H9 (cell line): ENCODE measurements at regions not wholly inside any gene's neighbourhood (a gene's known extent, or its start where the extent isn't known, plus 50 kb on each side); places are given as distances from the start of the nearest gene placed in this dataset.

Experiments
- DNase-seq: peaks from one replicate; pipeline ENCODE4 v3.0.0-alpha.2; 2017
- H2AFZ ChIP-seq: one replicate; pipeline ENCODE4 v1.6.1; 2013; ENCODE audit warnings: mild to moderate bottlenecking, low read length, control low read depth, moderate library complexity
- H2AK5ac ChIP-seq: 2 replicates; pipeline ENCODE4 v1.6.1; 2013; ENCODE audit warnings: low read length, control low read depth, mixed read lengths; ENCODE audit not compliant: insufficient read length
- H2BK120ac ChIP-seq: one replicate; pipeline ENCODE4 v1.6.1; 2013; ENCODE audit warnings: low read depth, mild to moderate bottlenecking, low read length, control low read depth, inconsistent platforms; ENCODE audit not compliant: poor library complexity, severe bottlenecking
- H2BK12ac ChIP-seq: 2 replicates; pipeline ENCODE4 v1.6.1; 2013; ENCODE audit warnings: low read length, control low read depth, mixed read lengths, low read depth; ENCODE audit not compliant: insufficient read length
- H2BK15ac ChIP-seq: 2 replicates; pipeline ENCODE4 v1.6.1; 2013; ENCODE audit warnings: low read depth, low read length, control low read depth
- H2BK20ac ChIP-seq: one replicate; pipeline ENCODE4 v1.6.1; 2013; ENCODE audit warnings: low read depth, mild to moderate bottlenecking, low read length, control low read depth, inconsistent platforms; ENCODE audit not compliant: poor library complexity, severe bottlenecking
- H2BK5ac ChIP-seq: 2 replicates; pipeline ENCODE4 v1.6.1; 2013; ENCODE audit warnings: low read length, control low read depth, mixed read lengths; ENCODE audit not compliant: insufficient read length
- H3K14ac ChIP-seq: 2 replicates; pipeline ENCODE4 v1.6.1; 2013; ENCODE audit warnings: low read length, control low read depth; ENCODE audit not compliant: insufficient read depth
- H3K18ac ChIP-seq: 2 replicates; pipeline ENCODE4 v1.6.1; 2013; ENCODE audit warnings: low read depth, mild to moderate bottlenecking, mixed read lengths, low read length, control low read depth; ENCODE audit not compliant: insufficient read length
- H3K23ac ChIP-seq: 2 replicates; pipeline ENCODE4 v1.6.1; 2013; ENCODE audit warnings: low read length, control low read depth, mixed read lengths, low read depth; ENCODE audit not compliant: insufficient read length
- H3K23me2 ChIP-seq: 2 replicates; pipeline ENCODE4 v1.6.1; 2013; ENCODE audit warnings: low read depth, mild to moderate bottlenecking, mixed read lengths, low read length, control low read depth; ENCODE audit not compliant: insufficient read length, poor library complexity, severe bottlenecking
- H3K27ac ChIP-seq: 2 replicates; pipeline ENCODE4 v1.5.1; 2013; ENCODE audit warnings: low read length, control low read depth, mixed read lengths, low read depth; ENCODE audit not compliant: insufficient read length
- H3K27me3 ChIP-seq: 2 replicates; pipeline ENCODE4 v1.6.1; 2013; ENCODE audit warnings: low read length, control low read depth, inconsistent platforms; ENCODE audit not compliant: insufficient read depth
- H3K4ac ChIP-seq: 2 replicates; pipeline ENCODE4 v1.6.1; 2013; ENCODE audit warnings: low read depth, mild to moderate bottlenecking, control low read depth, inconsistent platforms, low read length, moderate library complexity
- H3K4me1 ChIP-seq: 2 replicates; pipeline ENCODE4 v1.6.1; 2013; ENCODE audit warnings: low read length, control low read depth, inconsistent platforms; ENCODE audit not compliant: insufficient read depth
- H3K4me2 ChIP-seq: 2 replicates; pipeline ENCODE4 v1.6.1; 2013; ENCODE audit warnings: low read length, control low read depth, mixed read lengths; ENCODE audit not compliant: insufficient read length, insufficient read depth
- H3K56ac ChIP-seq: 2 replicates; pipeline ENCODE4 v1.6.1; 2013; ENCODE audit warnings: low read depth, mild to moderate bottlenecking, mixed read lengths, low read length, control low read depth; ENCODE audit not compliant: insufficient read length
- H3K79me1 ChIP-seq: 2 replicates; pipeline ENCODE4 v1.6.1; 2013; ENCODE audit warnings: low read depth, mild to moderate bottlenecking, moderate library complexity, low read length, control low read depth, inconsistent platforms; ENCODE audit not compliant: insufficient read depth, poor library complexity, severe bottlenecking
- H3K79me2 ChIP-seq: 2 replicates; pipeline ENCODE4 v1.6.1; 2013; ENCODE audit warnings: low read length, control low read depth, inconsistent platforms; ENCODE audit not compliant: insufficient read depth
- H3K9ac ChIP-seq: 2 replicates; pipeline ENCODE4 v1.6.1; 2013; ENCODE audit warnings: low read length, control low read depth, mixed read lengths; ENCODE audit not compliant: insufficient read length; ENCODE audit errors: extremely low read depth
- H3K9me3 ChIP-seq: one replicate; pipeline ENCODE4 v1.6.1; 2013; ENCODE audit warnings: low read depth, low read length, inconsistent platforms; ENCODE audit not compliant: control insufficient read depth
- H3T11ph ChIP-seq: one replicate; pipeline ENCODE4 v1.6.1; 2013; ENCODE audit warnings: mild to moderate bottlenecking, low read length, control low read depth, inconsistent platforms
- H4K20me1 ChIP-seq: one replicate; pipeline ENCODE4 v1.6.1; 2013; ENCODE audit not compliant: control insufficient read depth, insufficient read length, insufficient read depth
- H4K5ac ChIP-seq: 2 replicates; pipeline ENCODE4 v1.6.1; 2013; ENCODE audit warnings: low read depth, mild to moderate bottlenecking, mixed read lengths, low read length, control low read depth; ENCODE audit not compliant: insufficient read length
- H4K8ac ChIP-seq: replicated peaks from 2 replicates; pipeline ENCODE4 v1.6.1; 2013; ENCODE audit warnings: low read length, control low read depth, mixed read lengths, low read depth; ENCODE audit not compliant: insufficient read length
- H4K91ac ChIP-seq: 2 replicates; pipeline ENCODE4 v1.6.1; 2013; ENCODE audit warnings: low read depth, mild to moderate bottlenecking, moderate library complexity, mixed read lengths, low read length, control low read depth; ENCODE audit not compliant: insufficient read length
- H3K27ac Mint-ChIP-seq, 3 experiments: 2 replicates in 2 of 3; 3 replicates in 1 of 3; pipeline ENCODE4 v1.8.0; 2020 to 2021; ENCODE audit warnings: mixed read lengths in 3 of 3, mild to moderate bottlenecking in 1 of 3, moderate library complexity in 1 of 3
- H3K27me3 Mint-ChIP-seq: 2 replicates; pipeline ENCODE4 v1.8.0; 2021; ENCODE audit warnings: low read depth, mild to moderate bottlenecking, moderate library complexity, mixed read lengths
- H3K36me3 Mint-ChIP-seq, 3 experiments: 2 replicates in 2 of 3; 3 replicates in 1 of 3; pipeline ENCODE4 v1.8.0; 2020 to 2021; ENCODE audit warnings: low read depth in 3 of 3, mixed read lengths in 3 of 3; ENCODE audit not compliant: insufficient read depth in 1 of 3
- H3K4me1 Mint-ChIP-seq, 2 experiments: 2 replicates each; pipeline ENCODE4 v1.8.0; 2020; ENCODE audit warnings: mixed read lengths in 2 of 2
- H3K4me3 Mint-ChIP-seq, 2 experiments: 2 replicates in 1 of 2; 3 replicates in 1 of 2; pipeline ENCODE4 v1.8.0; 2020 to 2021; ENCODE audit warnings: mild to moderate bottlenecking in 2 of 2, mixed read lengths in 2 of 2, moderate library complexity in 1 of 2
- H3K9me3 Mint-ChIP-seq, 2 experiments: 2 replicates in 1 of 2; 3 replicates in 1 of 2; pipeline ENCODE4 v1.8.0; 2020; ENCODE audit warnings: mild to moderate bottlenecking in 2 of 2, mixed read lengths in 2 of 2, moderate library complexity in 1 of 2
- CTCF ChIP-seq: fragments of 200-600 bp; sonication (generic); conservative IDR thresholded peaks from 3 replicates; pipeline ENCODE4 v1.8.0; 2021; ENCODE audit warnings: antibody characterized with exemption, mild to moderate bottlenecking
- WGBS: extraction: QIAGEN DNeasy Blood & Tissue Kit; methylation state at CpG from one replicate; pipeline ENCODE4 v1.1.7; 2013; ENCODE audit warnings: missing lambda C conversion rate, low lambda C conversion rate, mixed read lengths; ENCODE audit not compliant: insufficient read length; ENCODE audit errors: extremely low coverage; 5-methylcytosine and 5-hydroxymethylcytosine counted together

GRCh38 chr14:85744573-85744972 lies 214.6 kb downstream of the FLRT2 start:
- no peak overlapping the region for H2AK5ac ChIP-seq
- H3K27me3 Mint-ChIP-seq = no peaks in the 10 kb centered on the region
- no peak overlapping the region for H3K18ac ChIP-seq
- H3K56ac ChIP-seq = no peak overlapping the region
- H3K4me2 ChIP-seq = no peak overlapping the region
- no peak overlapping the region for H2AFZ ChIP-seq
- DNase-seq = no peak
- H3K23ac ChIP-seq = no peak overlapping the region
- H3K9ac ChIP-seq = no peak overlapping the region
- no peak overlapping the region for H2BK15ac ChIP-seq
- H2BK5ac ChIP-seq = no peak overlapping the region
- no peaks in the 10 kb centered on the region for H3K27me3 ChIP-seq
- H3K4me3 Mint-ChIP-seq = no peak overlapping the region
- no peaks in the 10 kb centered on the region for H3K23me2 ChIP-seq
- no peak overlapping the region for H4K8ac ChIP-seq
- H3K79me1 ChIP-seq = no peaks in the 10 kb centered on the region
- no peak overlapping the region for H2BK12ac ChIP-seq
- no peaks in the 10 kb centered on the region for H3K4me1 Mint-ChIP-seq
- H4K20me1 ChIP-seq = no peaks in the 10 kb centered on the region
- no peak overlapping the region for H2BK120ac ChIP-seq
- H2BK20ac ChIP-seq = no peak overlapping the region
- no peak overlapping the region for H3K14ac ChIP-seq
- no peak overlapping the region for H3K27ac Mint-ChIP-seq
- H3T11ph ChIP-seq = no peak overlapping the region
- no peak for TF ChIP-seq CTCF
- H4K91ac ChIP-seq = no peak overlapping the region
- no peaks in the 10 kb centered on the region for H3K9me3 ChIP-seq
- H3K4me1 ChIP-seq = no peaks in the 10 kb centered on the region
- H3K27ac ChIP-seq = no peak overlapping the region
- H3K4ac ChIP-seq = no peak overlapping the region
- H3K79me2 ChIP-seq = no peaks in the 10 kb centered on the region
- H3K9me3 Mint-ChIP-seq = no peaks in the 10 kb centered on the region
- no peaks in the 10 kb centered on the region; a peak in 1 of 7 replicates for H3K36me3 Mint-ChIP-seq
- no peak overlapping the region for H4K5ac ChIP-seq
- WGBS = no CpG with 5 or more reads among the region's 4 CpGs
